Bronchial epithelial cell (primary cell): ENCODE measurements at regions not wholly inside any gene's neighbourhood (a gene's known extent, or its start where the extent isn't known, plus 50 kb on each side); places are given as distances from the start of the nearest gene placed in this dataset.
A peak's percentile ranks its signal among the peaks of the same experiment; 100 is the strongest.

Experiments used
- DNase-seq: peaks from one replicate; pipeline ENCODE4 v3.0.0-alpha.2; 2010; ENCODE audit warnings: low read depth
- FAIRE-seq: peaks from 2 replicates; lab custom pipeline; 2011; peaks lifted over from hg19 to GRCh38; lab: Jason Lieb, UNC
- H3K27me3 ChIP-seq: 2 replicates; pipeline ENCODE4 v1.5.1; 2011; ENCODE audit warnings: low read length; ENCODE audit not compliant: control insufficient read depth, insufficient read depth
- H3K36me3 ChIP-seq: 2 replicates; pipeline ENCODE4 v1.5.1; 2011; ENCODE audit warnings: low read length; ENCODE audit not compliant: control insufficient read depth, insufficient read depth
- H3K4me3 ChIP-seq: 2 replicates; pipeline ENCODE4 v1.5.1; 2011; ENCODE audit warnings: mild to moderate bottlenecking, low read depth, low read length, control low read depth
- TF ChIP-seq, protein P1 (sequence below): IDR thresholded peaks from 2 replicates; pipeline ENCODE4 v1.5.1; 2011; ENCODE audit warnings: mild to moderate bottlenecking, moderate library complexity, low read length, control low read depth, inconsistent platforms; ENCODE audit not compliant: insufficient read depth, severe bottlenecking

GRCh38 chr4:13701937-13702446 lies 74.5 kb upstream of the BOD1L1 start:
- FAIRE-seq (no peak), DNase-seq (peak; percentile 81)
- Histone ChIP-seq H3K27me3 (no peaks in the 10 kb centered on the region), H3K4me3 (no peak overlapping the region), H3K36me3 (no peaks in the 10 kb centered on the region)
- TF ChIP-seq, protein P1, sequence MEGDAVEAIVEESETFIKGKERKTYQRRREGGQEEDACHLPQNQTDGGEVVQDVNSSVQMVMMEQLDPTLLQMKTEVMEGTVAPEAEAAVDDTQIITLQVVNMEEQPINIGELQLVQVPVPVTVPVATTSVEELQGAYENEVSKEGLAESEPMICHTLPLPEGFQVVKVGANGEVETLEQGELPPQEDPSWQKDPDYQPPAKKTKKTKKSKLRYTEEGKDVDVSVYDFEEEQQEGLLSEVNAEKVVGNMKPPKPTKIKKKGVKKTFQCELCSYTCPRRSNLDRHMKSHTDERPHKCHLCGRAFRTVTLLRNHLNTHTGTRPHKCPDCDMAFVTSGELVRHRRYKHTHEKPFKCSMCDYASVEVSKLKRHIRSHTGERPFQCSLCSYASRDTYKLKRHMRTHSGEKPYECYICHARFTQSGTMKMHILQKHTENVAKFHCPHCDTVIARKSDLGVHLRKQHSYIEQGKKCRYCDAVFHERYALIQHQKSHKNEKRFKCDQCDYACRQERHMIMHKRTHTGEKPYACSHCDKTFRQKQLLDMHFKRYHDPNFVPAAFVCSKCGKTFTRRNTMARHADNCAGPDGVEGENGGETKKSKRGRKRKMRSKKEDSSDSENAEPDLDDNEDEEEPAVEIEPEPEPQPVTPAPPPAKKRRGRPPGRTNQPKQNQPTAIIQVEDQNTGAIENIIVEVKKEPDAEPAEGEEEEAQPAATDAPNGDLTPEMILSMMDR, result no peak

- Histone ChIP-seq H3K36me3 (no peaks in the 10 kb centered on the region), H3K4me3 (no peak overlapping the region), H3K27me3 (no peaks in the 10 kb centered on the region)
- FAIRE-seq (no peak), DNase-seq (no peak)
- TF ChIP-seq, protein P1, result no peak
Observed at GRCh38 chr4:13703096-13703495, 75.6 kb upstream of the BOD1L1 start.

DNA sequence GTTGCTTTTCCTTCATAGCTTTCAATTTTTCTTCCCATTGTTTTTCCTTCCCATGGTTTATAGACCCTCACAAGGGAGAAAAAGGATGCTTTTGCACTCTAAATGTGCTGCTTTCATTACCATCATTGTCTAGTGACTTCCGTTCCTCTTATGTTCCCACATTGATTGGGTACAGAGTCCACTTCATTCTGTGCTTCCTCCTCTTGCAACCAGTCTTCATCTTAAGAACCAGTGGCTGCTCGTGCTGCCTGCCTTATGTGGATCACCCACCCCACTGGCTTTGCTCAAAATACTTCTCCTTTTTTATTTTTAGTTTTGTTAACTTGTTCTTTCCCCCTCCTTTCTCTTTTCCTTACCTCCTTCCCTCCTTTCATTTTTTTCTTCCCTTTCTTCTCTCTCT lies 76.5 kb upstream of the BOD1L1 start:
- no peak for FAIRE-seq
- TF ChIP-seq, protein P1, result no peak
- no peaks in the 10 kb centered on the region for H3K27me3 ChIP-seq

DNA sequence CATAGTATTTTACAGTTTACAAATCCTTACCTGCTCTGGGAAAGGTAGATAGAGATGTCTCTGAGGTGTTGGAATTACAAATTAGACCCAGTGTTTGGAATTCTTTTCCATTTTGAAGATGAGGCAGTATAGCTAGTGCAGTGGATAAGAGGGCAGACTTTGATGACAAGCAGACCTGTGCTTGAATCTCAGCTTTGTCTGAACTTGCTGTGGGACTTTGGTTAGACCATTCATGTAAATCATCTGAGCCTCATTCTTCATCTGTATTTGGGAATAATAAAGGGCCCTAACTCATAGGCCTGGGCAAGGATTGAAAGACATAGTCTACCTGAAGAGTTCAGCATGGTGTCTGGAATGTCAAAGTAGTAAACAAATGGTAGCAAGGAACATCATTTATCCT lies 77.2 kb upstream of the BOD1L1 start:
- TF ChIP-seq, protein P1, result no peak
- Histone ChIP-seq H3K27me3 (no peaks in the 10 kb centered on the region), H3K36me3 (no peaks in the 10 kb centered on the region), H3K4me3 (no peak overlapping the region)
- DNase-seq, result peak; percentile 51
- no peak for FAIRE-seq

More for the DNA sequence above, 76.5 kb upstream of the BOD1L1 start:
- Histone ChIP-seq H3K36me3 (no peaks in the 10 kb centered on the region), H3K4me3 (no peak overlapping the region)
- no peak for DNase-seq

DNA sequence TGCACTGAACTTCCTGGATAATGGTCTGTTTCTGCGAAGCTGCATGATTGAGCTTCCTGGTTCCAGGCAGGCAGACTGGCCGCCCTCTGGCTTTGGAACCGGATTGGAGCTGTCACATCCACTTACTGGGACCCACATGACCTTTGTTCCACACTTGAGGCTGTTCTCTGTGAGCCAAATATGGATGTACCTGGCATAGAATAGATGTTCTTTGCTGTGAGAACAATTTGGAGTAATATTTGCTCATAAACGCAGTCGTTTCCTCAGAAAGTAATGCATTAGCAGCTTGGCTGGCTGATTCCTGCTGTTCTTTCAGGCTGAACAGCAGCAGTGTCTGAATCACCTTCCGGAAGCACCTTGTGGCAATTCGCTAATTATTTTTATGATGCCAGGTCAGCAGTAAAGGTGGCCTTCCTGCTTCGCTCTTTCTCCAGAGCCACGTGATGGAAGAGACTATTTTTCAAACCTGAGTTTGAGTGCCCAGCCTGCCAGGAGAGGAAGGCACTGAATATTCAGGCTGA lies 78.1 kb upstream of the BOD1L1 start:
- peak; percentile 55 for DNase-seq

More for the DNA sequence above, 78.1 kb upstream of the BOD1L1 start:
- FAIRE-seq, result peak; percentile 52
- Histone ChIP-seq H3K27me3 (no peaks in the 10 kb centered on the region), H3K4me3 (no peak overlapping the region), H3K36me3 (no peaks in the 10 kb centered on the region)
- TF ChIP-seq, protein P1, result no peak
